ENCODE measurements at regions not wholly inside any gene's neighbourhood (a gene's known extent, or its start where the extent isn't known, plus 50 kb on each side); places are given as distances from the start of the nearest gene placed in this dataset.

DNA sequence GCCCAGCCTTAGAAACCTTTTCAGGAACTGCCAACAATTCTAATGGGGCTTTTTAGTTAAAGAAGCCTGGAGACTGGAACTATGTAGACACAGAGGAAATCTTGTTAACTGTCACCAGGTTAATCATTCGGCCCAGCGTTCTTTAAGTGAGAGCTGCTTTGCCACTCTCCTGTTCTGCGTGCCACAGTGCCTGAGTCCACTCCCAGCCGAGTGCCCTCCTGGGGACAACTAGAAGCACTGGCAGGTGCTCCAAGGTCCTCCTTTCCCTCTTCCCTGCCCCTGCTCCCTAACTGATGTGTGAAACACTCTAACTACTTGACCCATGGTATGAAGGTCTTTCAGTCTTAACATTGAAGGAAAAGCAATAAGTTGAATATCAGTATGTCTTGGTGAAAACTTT is 151.2 kb upstream of the TLL1 start:
- no peak for DNase-seq (ENCODE audit: low read depth)

DNA sequence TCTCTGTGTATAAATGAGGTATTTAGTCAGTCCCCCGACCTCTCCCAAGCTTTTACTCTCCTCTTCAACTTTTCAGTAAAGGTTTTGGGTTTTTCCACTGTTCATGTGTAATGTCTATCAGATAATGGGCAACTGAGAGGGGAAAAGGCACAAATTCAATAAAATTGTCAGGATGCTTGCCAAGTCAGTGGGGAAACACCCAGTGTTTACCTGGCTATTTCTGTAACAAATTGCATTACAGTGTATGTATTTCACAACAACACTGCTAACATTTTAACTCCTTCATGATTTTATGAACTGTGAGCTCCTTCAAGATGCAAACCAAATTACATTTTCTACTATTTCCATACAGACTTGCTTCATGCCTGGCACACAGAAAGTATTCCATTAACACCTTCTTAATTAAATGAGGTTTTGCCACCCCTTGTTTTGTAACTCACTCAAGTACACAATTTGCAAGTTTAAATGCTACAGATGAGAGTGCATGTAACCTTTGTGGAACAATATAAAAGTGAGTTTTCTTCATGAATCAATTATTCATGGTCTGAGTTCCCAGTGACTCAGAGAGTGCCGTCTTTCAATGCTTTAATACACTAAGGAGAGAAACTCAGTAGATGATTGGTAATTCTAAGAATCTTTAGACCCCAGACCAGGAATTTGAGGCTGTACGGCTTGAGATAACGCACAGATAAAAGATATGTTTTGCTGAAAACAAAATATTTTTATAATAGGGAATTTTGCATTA is 149.8 kb upstream of the TLL1 start:
- DNase-seq (ENCODE audit: low read depth) = no peak

DNA sequence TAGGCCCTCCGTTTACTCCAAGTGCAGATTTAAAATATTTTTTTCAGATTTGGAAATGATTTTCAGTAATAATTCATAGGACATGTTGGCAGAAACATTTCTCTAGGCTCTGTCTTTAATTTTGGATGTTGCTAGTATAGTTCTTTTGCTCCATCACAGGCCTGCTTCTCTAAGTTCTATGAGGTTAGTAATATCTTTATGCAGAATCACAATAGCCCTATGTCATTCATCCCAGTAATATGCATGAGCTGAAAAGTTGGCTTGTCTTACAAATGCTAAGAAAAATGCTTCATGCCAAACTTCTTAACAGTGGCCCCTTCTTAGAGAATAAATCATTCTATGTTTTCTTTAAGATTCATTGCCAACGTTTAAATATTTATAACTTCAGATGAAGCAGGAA is 148.3 kb upstream of the TLL1 start:
- DNase-seq (ENCODE audit: low read depth) = no peak

DNA sequence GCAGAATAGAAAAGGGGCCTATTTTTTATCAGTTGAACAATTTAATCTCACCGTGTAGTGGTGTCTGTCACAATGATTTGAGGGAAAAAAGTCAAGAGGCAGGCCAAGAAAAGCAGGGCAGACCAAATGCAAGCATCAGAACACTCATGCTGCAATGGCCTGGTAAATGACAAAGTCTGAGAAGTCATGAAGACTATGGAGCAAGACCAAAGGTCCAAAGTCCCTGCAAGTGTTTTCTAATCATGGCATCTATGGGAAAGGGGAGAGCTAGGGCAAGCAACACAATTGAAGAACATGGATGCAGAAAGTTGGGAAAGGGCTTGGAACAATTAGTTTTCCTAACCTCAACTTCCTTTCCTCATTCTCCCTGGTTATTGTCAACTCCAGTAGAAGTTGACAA is 147.7 kb upstream of the TLL1 start:
- no peak for DNase-seq (ENCODE audit: low read depth)

DNA sequence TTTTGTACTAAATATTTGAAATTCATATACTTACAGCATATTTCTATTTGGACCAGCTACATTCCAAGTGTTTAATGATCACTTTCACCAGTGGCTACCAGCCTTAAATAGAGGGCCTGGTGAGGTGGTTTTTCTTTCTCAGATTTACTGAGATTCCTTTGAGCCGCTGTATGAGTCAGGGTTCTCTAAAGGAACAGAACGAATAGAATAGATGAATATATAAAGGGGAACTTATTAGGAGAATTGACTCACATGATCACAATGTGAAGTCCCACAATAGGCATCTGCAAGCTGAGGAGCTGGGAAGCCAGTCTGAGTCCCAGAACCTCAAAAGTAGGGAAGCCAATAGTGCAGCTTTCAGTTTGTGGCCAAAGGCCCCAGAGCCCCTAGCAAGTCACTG is 146.2 kb upstream of the TLL1 start:
- DNase-seq (ENCODE audit: low read depth) = peak; percentile 2

DNA sequence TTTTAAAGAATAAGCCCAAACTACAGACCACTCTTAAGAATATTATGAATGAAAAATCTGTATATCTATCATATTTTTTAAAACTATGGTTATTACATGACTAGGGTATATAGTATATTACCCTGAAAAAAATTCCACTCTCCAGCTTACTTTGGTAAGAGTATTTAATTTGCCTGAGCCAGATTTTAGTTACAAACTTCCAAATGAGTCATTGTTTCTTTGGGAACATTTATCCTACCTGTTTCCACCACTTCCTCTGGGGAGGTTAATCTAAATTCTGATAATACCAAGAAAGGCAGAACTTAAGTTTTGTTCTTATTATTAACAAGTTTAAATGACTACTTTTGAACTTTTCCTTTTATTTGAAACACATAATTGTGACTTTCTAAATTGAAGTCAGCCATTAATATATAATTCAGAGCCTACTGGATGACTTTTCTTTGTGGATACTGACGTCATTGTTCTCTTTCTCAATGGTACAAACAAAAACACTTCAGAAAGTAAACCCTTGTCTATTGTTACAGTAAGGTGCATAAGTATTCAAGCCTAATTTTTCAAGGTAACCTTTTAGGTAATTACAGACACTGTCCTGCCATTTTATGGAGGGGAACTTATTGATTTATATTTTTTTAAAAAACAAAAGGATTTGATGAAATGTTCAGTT is 135.6 kb upstream of the TLL1 start:
- DNase-seq (ENCODE audit: low read depth) = no peak

DNA sequence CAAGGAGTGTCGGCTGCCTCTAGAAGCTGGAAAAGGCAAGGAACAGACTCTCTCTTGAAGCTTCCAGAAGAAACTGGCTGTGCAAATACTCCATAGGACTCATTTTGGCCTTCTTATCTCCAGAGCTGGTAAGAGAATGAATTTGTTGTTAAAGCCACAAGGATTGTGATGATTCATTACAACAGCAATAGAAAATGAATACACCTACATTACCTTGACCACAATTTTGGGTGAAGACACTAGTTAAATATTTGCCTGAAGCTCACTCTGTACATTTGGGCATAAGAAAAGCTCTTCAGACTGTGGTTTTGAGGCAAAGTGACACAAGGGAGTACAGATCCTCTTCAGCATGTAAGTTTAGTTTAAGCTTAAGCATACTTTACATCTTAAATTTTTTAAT is 134.5 kb upstream of the TLL1 start:
- no peak for DNase-seq (ENCODE audit: low read depth)

DNA sequence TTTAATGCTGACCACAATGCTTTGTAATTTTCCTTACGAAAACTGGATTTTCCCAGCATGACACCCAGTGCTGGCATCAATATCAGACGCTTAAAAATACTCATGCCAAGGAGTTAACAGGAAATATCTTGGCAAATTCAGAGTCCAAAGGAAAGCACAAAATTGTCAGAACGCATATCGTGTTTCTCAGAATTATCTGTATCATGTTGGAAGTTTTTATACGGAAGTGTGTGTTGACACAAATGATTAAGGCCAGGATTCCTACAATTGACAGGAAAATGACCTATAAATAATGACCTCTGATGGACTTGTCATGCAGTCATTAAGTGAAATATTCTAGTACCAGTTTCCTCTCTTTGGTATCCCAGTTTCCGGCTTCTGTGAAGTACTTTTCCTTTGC is 132.1 kb upstream of the TLL1 start:
- no peak for DNase-seq (ENCODE audit: low read depth)

DNA sequence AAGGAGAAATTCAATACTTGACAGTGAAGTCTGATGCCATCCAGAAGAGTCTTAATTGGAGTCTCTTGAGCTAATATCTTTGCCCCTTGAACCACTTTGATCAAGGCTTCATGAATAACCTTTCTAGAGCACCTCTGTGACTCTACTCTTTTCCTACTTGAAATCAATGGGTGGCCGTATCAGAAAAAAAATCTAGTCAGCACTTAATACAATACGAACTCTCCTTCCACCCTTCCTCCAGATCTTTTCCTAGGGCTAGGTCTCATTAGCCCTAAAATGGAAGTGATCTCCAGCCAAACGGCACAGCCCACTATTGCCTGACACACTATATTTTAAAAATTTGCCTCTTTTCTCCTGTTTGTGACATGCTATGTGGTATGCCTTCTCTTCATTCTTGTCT is 129.6 kb upstream of the TLL1 start:
- DNase-seq (ENCODE audit: low read depth) = no peak

DNA sequence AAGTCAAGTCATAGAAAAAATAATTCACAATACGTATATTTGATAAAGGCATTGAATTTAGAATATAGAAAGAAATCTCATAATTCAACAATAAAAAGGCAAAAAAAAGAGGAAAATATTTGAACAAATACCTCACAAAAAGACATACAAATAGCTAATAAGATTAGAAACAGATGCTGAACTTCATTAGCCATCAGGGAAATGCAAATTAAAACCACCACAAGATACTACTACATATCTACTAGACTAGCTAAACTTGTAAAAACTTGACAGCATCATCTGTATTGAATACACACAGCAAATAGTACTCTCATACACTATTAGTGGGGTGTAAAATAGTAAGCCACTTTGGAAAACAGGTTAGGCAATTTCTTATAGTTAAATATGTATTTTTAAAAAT is 128.7 kb upstream of the TLL1 start:
- no peak for DNase-seq (ENCODE audit: low read depth)

DNA sequence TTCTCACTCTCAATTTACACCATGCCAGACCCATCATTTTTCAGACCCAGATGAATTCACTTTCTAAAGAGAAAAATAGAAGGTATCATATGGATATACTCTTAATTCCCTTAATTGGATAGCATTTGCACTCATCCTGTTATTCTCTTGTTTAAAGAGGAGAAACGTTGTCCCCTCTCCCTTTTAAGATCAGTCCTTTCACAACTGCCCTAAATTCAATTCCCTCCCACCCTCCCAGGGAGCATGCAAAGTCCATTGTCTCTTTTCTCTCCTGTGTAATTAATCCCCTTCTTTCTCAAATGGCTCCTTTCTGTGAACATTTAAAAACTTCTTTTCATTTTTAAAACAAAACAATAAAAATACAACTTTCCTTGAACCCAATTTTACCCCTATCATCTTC is 124.7 kb upstream of the TLL1 start:
- DNase-seq (ENCODE audit: low read depth) = no peak

DNA sequence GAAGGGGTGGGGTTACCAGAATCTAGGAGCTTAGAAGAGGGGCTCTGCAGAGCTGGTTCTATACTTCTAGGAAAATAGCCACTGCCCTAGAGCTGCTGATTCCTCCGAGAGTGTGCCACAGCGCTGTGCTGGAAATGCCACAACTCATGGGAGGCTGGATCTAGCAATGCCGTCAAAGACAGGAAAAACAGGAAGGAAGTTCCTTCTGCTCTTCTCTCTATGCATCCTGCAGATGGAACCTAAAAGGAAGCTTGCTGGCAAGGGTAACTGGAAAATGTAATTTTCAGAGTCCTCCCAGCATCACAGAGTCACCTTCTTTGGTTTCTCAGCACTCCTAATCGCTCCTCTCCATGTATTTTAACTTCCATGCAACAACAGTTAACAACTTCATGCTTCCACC is 121.2 kb upstream of the TLL1 start:
- DNase-seq (ENCODE audit: low read depth) = no peak

DNA sequence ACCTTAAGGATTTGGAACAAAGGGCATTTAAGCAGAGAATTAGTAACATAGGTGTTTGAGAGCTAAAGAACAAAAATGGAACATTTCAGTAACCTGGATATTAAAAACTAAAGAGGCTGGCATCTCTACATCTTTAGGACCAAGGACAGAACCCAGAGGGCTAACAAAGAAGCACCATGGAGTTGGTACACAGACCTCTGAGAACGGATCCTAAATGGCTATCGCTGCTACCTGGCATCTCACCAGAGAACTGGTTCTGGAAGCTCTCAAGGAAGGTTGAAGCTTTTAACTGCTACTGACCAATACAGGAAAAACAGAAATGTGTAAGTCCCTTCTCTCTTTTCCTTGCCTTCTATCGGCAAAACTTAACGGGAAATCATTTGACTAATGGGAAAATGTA is 118.4 kb upstream of the TLL1 start:
- DNase-seq (ENCODE audit: low read depth) = no peak

DNA sequence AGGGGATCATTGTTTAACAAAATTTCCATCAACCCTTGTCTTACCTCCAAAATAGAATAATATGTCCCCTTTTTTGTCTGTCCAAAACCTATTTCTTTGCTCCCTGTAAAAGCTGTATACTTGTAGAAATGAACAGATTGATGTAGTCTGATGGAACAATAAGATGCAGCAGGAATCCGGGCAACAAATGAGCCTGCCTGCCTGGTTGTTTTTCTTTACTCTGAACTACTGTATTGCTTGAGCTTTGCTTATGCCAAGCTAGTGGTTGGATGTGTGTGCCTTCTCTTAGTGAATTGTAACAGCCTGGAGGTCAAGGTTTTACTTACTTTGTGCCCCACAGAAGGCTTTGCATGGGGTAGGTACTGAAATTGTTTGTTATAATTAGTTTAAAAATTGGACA is 116.2 kb upstream of the TLL1 start:
- no peak for DNase-seq (ENCODE audit: low read depth)

DNA sequence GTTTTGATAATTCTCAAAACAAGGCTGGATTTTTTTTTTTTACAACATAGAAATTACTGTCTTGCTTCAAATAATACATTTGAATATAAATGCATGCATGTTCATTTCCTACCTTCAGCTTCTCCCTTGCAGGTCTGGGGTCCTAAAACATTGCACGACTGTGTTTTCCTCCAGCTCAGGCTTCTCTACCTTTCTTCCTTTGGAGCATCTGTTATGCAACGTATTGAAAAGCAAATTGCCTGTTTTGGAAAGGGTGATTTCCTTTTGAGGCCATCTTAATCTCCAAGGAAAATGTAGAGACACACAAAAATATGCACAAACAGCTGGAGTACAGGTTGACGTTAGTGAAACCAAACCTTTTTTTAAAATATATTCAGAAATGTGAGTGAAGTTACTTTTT is 115.6 kb upstream of the TLL1 start:
- no peak for DNase-seq (ENCODE audit: low read depth)

DNA sequence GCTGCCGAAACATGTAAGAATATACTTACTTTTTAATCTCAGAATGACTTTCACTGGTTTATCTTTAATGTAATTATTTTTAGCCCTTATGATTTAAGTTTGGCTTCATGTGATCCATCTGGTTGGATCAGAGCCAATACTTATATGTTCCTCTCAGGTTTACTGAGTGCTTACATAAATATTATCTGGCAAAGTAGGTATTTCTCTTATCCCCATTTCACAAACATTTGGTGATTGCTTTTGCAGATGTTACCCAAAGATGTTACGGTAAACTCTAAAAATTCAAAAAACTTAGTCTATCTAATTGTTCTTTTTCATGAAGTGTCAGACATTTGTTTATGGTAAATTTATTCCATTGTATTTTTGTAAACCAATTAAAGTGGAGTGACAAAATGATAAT is 115.0 kb upstream of the TLL1 start:
- DNase-seq (ENCODE audit: low read depth) = no peak

DNA sequence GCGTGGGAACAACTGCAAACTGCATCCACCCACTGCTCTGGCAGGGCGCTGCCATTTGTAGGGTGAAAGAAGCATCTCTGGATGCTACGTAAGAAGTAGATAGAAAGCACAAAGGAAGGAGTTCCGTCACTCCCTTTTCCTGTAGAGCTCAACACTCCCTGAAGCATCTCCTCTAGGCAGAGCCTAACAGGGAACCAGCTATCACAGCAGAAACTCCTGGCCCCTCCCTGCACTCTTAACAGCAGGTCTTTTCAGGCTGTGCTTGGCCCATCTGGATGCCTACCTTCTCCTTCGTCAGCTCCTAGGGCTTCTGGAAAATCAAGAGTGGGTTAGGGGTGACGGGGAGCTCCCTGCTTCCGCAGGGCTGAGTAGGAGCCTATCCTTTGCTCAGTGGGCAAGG is 112.9 kb upstream of the TLL1 start:
- DNase-seq (ENCODE audit: low read depth) = no peak

DNA sequence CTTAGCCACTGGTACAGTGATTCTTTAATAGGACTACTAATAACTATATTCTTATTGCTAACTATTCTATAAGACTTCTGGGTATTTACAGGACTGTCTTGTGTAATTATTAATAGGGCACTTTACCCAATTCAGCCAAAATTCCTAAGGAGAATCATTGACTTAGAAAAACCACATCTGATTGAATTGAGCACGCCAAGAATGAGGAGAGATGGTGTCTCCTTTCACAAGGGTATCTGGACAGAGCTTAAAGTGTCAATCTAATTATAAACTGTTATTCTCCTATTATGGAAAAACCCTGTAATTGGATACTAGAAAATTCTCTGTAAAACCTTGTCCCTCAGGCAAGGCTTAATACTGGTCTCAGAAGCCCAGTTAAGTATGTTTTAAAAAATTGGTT is 111.1 kb upstream of the TLL1 start:
- no peak for DNase-seq (ENCODE audit: low read depth)

DNA sequence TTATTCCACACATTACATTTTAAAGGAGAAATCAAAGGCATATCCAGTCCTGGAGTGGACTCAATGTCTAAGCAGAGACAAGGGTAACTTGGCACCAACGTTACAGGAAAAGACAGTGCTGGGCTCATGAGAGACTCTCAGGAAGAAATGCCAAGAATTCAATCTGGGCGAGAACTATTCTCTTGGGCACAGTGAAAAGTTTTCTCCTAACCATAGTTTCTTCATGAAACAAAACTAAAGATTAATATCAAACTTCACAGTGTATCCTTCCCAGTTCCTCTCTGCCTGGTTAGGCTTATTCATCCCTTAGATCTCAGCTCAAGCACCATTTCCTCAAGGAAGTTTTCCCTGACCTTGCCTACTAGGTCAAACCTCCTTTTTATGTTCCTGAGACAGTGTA is 109.4 kb upstream of the TLL1 start:
- no peak for DNase-seq (ENCODE audit: low read depth)

DNA sequence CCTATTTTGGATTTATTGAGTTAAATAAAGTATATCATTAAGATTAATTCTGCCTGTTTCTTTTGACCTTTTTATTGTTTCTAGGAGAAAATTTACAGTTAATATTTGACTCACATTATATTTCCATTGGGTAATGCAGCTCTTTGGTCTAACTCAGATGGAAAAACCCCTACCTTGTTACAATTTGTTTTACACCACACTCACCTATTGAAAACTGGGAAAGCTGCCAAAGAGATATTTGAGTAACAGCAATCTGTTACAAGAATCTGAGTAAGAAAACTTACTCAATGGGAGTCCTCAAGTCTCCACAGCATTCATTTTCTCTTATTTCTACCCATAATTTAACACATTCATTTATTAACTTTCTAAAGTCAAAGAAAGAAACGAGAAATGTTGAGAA is 108.0 kb upstream of the TLL1 start:
- no peak for DNase-seq (ENCODE audit: low read depth)

DNA sequence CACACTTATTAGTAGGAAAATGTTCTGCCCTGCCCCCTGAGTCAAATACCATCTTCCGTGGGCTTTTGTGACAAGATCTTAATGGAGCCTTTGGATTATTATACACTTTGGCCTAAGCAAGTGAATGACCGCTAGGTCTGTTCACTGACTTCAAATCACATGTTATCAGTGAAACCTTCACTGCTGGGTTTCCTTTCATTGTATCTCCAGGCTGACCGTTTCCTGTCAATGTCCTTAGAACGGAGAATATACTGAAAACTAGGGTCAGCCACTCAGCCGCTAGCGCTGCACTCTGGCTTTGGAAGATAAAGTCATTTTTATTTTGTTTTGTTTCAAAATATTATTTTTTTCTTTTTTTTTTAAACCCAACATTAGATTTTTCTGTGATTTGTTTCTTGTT is 107.0 kb upstream of the TLL1 start:
- no peak for DNase-seq (ENCODE audit: low read depth)

DNA sequence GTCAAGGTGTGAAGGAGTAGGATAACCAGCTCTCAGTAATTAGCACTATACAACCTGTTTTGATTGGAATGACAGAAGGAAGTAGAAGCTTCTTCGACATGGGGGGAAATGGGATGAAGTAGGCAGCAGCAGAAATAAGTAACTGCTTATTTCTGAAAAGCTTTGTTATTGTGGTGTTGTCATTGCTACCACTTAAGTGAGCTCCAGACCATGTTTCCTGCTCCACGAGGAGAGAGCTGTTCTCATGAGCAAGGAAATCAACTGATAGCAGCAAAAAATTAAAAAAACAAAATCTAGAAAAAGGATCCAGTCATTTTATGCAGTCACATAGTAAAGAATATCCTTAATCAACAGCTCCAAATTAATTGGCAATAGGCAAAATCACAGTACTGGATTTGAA is 106.1 kb upstream of the TLL1 start:
- no peak for DNase-seq (ENCODE audit: low read depth)

DNA sequence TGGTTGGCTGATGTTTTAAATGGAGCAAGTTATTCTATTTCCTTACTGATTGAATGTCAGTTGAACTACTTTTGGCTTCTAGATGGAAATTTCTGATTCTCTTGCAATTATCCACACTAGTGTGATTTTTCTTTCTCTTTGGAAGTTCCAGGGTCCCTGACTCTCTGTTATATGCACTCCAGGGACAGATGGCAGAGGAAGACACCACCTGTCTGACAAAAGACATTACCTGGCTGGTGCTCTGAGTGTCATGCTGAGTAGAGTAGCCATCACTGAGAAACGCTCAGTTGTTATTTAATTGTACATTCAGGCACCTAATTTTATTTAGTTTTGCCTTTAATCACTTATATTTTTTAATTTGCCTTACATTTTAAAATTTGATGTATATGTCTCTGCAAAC is 105.4 kb upstream of the TLL1 start:
- DNase-seq (ENCODE audit: low read depth) = no peak

DNA sequence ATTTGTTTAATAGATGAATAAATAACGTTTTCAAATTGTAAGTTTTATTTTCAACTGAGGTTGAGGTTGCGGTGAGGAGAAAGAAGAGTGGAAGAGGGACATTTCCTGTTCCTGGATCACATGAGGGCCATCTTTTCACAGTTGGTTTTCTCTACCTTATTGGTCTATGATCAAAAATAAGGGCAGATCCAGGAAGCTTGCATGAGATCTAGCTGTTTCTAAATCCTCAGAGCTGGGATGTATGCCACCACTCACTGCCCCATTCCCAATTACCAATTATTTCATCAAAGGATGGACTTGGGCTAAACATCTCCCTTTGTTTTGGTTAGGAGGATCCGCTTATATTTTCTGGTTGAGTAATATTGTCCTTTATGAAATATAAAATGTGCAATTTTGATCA is 104.8 kb upstream of the TLL1 start:
- DNase-seq (ENCODE audit: low read depth) = no peak
